Stomach (tissue), 4 donors: ENCODE measurements at regions not wholly inside any gene's neighbourhood (a gene's known extent, or its start where the extent isn't known, plus 50 kb on each side); places are given as distances from the start of the nearest gene placed in this dataset.

Experiments
- POLR2A ChIP-seq, 4 donors: fragments of 450-650 bp; IDR thresholded peaks; one replicate each; pipeline ENCODE4 v1.6.1; 2016; ENCODE audit warnings: antibody characterized with exemption in 4 of 4, control low read depth in 2 of 4, mild to moderate bottlenecking in 1 of 4, moderate library complexity in 1 of 4
- TF ChIP-seq, protein P1 (sequence below), 7 experiments: fragments of 450-650 bp in 4 of 7; fragments of 200-600 bp in 3 of 7; sonication (generic) in 3 of 7; IDR thresholded peaks; one replicate each; pipeline ENCODE4 v1.5.1; 2016 to 2019; ENCODE audit warnings: antibody characterized with exemption in 7 of 7, control low read depth in 2 of 7, mild to moderate bottlenecking in 1 of 7

GRCh38 chr17:37848690-37849616 is 75.3 kb upstream of the TBC1D3K start:
- TF ChIP-seq, protein P1, sequence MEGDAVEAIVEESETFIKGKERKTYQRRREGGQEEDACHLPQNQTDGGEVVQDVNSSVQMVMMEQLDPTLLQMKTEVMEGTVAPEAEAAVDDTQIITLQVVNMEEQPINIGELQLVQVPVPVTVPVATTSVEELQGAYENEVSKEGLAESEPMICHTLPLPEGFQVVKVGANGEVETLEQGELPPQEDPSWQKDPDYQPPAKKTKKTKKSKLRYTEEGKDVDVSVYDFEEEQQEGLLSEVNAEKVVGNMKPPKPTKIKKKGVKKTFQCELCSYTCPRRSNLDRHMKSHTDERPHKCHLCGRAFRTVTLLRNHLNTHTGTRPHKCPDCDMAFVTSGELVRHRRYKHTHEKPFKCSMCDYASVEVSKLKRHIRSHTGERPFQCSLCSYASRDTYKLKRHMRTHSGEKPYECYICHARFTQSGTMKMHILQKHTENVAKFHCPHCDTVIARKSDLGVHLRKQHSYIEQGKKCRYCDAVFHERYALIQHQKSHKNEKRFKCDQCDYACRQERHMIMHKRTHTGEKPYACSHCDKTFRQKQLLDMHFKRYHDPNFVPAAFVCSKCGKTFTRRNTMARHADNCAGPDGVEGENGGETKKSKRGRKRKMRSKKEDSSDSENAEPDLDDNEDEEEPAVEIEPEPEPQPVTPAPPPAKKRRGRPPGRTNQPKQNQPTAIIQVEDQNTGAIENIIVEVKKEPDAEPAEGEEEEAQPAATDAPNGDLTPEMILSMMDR (IDR thresholded peaks at IDR 0.05), result no peak
- no peak for TF ChIP-seq POLR2A (IDR thresholded peaks at IDR 0.05)
